ENCODE measurements at regions not wholly inside any gene's neighbourhood (a gene's known extent, or its start where the extent isn't known, plus 50 kb on each side); places are given as distances from the start of the nearest gene placed in this dataset.

- WGBS: 87% methylated on average over 7 of the region's 7 CpGs
These were observed 131.2 kb downstream of the PLEKHG1 start for GRCh38 chr6:150730801-150731457.

GRCh38 chr6:150732765-150733539, 132.6 kb upstream of the MTHFD1L start:
- H3K36me3 ChIP-seq: peaks cover 9% of the 10 kb centered on the region
- H3K4me1 ChIP-seq: no peaks in the 10 kb centered on the region
- DNase-seq (ENCODE audit: low spot score in 2 of 2): no peak
- 92% methylated on average over 12 of the region's 12 CpGs for WGBS
- H3K27me3 ChIP-seq: no peaks in the 10 kb centered on the region
- H3K4me3 ChIP-seq: no peak overlapping the region
- no peak overlapping the region for H3K27ac ChIP-seq
- H3K9me3 ChIP-seq: no peaks in the 10 kb centered on the region
- TF ChIP-seq EP300 (IDR thresholded peaks at IDR 0.05) (no peak), POLR2A (IDR thresholded peaks at IDR 0.05) (no peak), POLR2AphosphoS5 (IDR thresholded peaks at IDR 0.05) (no peak)
- TF ChIP-seq, protein P1, sequence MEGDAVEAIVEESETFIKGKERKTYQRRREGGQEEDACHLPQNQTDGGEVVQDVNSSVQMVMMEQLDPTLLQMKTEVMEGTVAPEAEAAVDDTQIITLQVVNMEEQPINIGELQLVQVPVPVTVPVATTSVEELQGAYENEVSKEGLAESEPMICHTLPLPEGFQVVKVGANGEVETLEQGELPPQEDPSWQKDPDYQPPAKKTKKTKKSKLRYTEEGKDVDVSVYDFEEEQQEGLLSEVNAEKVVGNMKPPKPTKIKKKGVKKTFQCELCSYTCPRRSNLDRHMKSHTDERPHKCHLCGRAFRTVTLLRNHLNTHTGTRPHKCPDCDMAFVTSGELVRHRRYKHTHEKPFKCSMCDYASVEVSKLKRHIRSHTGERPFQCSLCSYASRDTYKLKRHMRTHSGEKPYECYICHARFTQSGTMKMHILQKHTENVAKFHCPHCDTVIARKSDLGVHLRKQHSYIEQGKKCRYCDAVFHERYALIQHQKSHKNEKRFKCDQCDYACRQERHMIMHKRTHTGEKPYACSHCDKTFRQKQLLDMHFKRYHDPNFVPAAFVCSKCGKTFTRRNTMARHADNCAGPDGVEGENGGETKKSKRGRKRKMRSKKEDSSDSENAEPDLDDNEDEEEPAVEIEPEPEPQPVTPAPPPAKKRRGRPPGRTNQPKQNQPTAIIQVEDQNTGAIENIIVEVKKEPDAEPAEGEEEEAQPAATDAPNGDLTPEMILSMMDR (IDR thresholded peaks at IDR 0.05): no peak

More at GRCh38 chr6:150730801-150731457, 131.2 kb downstream of the PLEKHG1 start:
- no peak for TF ChIP-seq POLR2A (IDR thresholded peaks at IDR 0.05)
- TF ChIP-seq, protein P1 (IDR thresholded peaks at IDR 0.05): no peak
- TF ChIP-seq POLR2AphosphoS5 (IDR thresholded peaks at IDR 0.05): no peak
- TF ChIP-seq EP300 (IDR thresholded peaks at IDR 0.05): no peak
- Histone ChIP-seq H3K27me3 (no peaks in the 10 kb centered on the region), H3K27ac (no peak overlapping the region), H3K36me3 (peaks cover 9% of the 10 kb centered on the region), H3K9me3 (no peaks in the 10 kb centered on the region), H3K4me3 (no peak overlapping the region), H3K4me1 (no peaks in the 10 kb centered on the region)
- no peak for DNase-seq (ENCODE audit: low spot score in 2 of 2)

DNA sequence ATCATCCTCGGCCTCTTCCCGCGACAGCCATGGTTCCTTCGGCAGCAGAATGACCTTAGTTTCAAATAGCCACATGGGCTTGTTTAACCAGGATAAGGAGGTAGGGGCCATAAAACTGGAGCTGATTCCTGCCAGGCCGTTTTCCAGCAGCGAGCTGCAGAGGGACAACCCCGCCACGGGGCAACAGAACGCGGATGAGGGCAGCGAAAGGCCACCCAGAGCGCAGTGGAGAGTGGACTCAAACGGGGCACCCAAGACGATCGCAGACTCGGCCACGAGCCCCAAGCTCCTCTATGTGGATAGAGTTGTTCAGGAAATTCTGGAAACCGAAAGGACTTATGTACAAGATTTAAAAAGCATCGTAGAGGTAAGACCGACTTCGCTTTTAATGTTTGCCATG, 131.8 kb upstream of the MTHFD1L start:
- WGBS: 95% methylated on average over 21 of the region's 21 CpGs
- Histone ChIP-seq H3K36me3 (peaks cover 9% of the 10 kb centered on the region), H3K4me3 (no peak overlapping the region), H3K27ac (no peak overlapping the region), H3K9me3 (no peaks in the 10 kb centered on the region), H3K4me1 (no peaks in the 10 kb centered on the region), H3K27me3 (no peaks in the 10 kb centered on the region)
- TF ChIP-seq POLR2AphosphoS5 (IDR thresholded peaks at IDR 0.05) (no peak), POLR2A (IDR thresholded peaks at IDR 0.05) (no peak), EP300 (IDR thresholded peaks at IDR 0.05) (no peak)
- TF ChIP-seq, protein P1 (IDR thresholded peaks at IDR 0.05): no peak
- DNase-seq (ENCODE audit: low spot score in 2 of 2): no peak

DNA sequence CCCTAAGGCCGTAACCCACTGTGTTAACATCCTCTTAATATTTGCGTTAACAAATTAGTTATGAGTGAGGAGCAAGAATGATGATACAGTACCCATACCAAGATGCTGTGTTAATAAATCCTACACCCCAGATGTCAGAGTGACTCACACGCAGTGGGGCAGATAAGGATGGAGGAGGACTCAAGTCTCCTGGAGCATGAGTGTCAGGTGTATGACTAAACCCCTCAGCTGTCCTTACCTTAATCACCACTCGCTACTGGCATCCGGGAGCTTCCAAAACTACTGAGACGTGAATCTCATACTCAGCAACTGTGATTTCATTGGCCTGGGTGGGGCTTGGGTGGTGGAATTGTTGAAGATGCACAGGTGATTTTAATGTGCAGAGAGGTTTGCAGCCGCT, 131.3 kb upstream of the MTHFD1L start:
- no peaks in the 10 kb centered on the region for H3K9me3 ChIP-seq
- TF ChIP-seq EP300 (IDR thresholded peaks at IDR 0.05): no peak
- TF ChIP-seq POLR2A (IDR thresholded peaks at IDR 0.05): no peak
- TF ChIP-seq, protein P1 (IDR thresholded peaks at IDR 0.05): no peak
- no peak for TF ChIP-seq POLR2AphosphoS5 (IDR thresholded peaks at IDR 0.05)
- H3K36me3 ChIP-seq: peaks cover 9% of the 10 kb centered on the region
- WGBS: 86% methylated on average over 7 of the region's 7 CpGs
- DNase-seq (ENCODE audit: low spot score in 2 of 2): no peak
- no peak overlapping the region for H3K4me3 ChIP-seq
- no peaks in the 10 kb centered on the region for H3K27me3 ChIP-seq
- H3K27ac ChIP-seq: no peak overlapping the region
- H3K4me1 ChIP-seq: no peaks in the 10 kb centered on the region

DNA sequence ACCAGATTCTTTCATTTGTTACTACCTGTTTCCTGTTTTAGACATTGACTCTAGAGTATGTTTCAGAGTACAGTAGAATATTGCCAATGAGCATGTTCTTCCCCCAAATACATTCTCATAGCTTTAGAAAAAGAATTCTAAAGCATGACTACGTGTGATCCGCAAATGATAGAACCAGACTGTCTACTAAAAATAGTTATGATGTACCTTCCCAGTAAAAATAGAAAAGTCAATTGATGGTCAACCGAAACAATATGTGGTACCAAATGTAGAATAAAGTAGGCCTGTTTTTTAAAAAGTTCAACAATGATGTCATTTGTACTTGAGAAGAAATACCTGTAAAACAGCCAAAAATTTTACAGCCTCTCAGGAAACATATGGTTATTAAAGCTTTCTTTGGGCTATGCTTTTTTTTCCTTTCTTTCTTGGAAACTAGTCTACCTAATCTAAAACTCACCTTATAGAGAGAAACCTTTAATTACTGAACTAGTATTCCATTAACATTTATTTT, 130.1 kb upstream of the MTHFD1L start:
- H3K27me3 ChIP-seq: no peaks in the 10 kb centered on the region
- peaks cover 9% of the 10 kb centered on the region for H3K36me3 ChIP-seq
- H3K4me3 ChIP-seq: no peak overlapping the region
- TF ChIP-seq, protein P1 (IDR thresholded peaks at IDR 0.05): no peak
- TF ChIP-seq POLR2AphosphoS5 (IDR thresholded peaks at IDR 0.05) (no peak), EP300 (IDR thresholded peaks at IDR 0.05) (no peak), POLR2A (IDR thresholded peaks at IDR 0.05) (no peak)
- H3K4me1 ChIP-seq: no peaks in the 10 kb centered on the region
- DNase-seq (ENCODE audit: low spot score in 2 of 2): no peak
- 89% methylated on average over 3 of the region's 3 CpGs for WGBS
- no peak overlapping the region for H3K27ac ChIP-seq
- H3K9me3 ChIP-seq: no peaks in the 10 kb centered on the region
